ENCODE measurements at regions not wholly inside any gene's neighbourhood (a gene's known extent, or its start where the extent isn't known, plus 50 kb on each side); places are given as distances from the start of the nearest gene placed in this dataset.

DNA sequence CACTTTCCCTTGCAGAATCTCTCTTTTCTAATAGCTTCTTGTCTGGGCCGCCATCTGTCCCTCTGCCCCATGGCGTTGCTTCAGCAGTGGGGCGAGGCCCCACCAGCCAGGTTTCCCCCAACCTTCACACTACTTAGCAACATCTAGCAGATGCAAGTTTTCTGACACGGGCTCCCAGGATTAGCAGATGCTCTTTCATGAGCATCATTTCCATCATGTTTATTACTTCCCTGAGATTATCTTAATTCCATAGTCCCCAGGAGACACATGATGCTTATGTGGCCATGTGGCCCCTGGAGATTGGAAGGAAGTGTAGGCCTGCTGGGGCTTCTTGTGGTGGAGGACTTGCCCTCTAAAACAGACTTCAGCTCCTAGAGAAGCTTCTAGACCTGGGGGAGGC, 102.0 kb upstream of the MYL2 start:
- no peak overlapping the region for H3K4me3 ChIP-seq (ENCODE audit: low read depth, low read length)
- in situ Hi-C loops (cut with HindIII; ENCODE audit: low sequenced_read_pairs): no loop called here
- no peak for DNase-seq (ENCODE audit: low read depth)
- TF ChIP-seq, protein P1, sequence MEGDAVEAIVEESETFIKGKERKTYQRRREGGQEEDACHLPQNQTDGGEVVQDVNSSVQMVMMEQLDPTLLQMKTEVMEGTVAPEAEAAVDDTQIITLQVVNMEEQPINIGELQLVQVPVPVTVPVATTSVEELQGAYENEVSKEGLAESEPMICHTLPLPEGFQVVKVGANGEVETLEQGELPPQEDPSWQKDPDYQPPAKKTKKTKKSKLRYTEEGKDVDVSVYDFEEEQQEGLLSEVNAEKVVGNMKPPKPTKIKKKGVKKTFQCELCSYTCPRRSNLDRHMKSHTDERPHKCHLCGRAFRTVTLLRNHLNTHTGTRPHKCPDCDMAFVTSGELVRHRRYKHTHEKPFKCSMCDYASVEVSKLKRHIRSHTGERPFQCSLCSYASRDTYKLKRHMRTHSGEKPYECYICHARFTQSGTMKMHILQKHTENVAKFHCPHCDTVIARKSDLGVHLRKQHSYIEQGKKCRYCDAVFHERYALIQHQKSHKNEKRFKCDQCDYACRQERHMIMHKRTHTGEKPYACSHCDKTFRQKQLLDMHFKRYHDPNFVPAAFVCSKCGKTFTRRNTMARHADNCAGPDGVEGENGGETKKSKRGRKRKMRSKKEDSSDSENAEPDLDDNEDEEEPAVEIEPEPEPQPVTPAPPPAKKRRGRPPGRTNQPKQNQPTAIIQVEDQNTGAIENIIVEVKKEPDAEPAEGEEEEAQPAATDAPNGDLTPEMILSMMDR (IDR thresholded peaks at IDR 0.05; ENCODE audit: low read depth, low read length, missing control alignments): no peak

DNA sequence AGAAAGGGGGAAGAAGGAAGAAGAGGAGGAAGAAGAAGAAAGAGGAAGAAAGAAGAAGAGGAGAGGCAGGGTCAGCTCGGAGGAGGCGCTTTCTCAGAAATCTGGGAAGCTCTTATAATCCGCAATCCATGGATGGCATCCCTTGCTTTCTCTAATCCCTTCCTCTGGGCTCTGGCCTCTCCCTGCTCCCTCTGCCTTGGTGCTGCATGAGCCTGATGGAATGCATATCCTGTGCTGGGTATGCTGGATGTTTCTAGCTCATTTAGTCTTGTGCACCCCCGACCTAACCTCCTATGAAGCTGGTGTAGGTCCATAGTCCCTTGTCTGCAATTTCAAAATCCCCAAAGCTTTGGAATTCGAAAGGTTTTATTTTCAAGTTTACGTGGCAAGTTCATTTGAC, 94.2 kb upstream of the MYL2 start:
- in situ Hi-C loops (cut with HindIII; ENCODE audit: low sequenced_read_pairs): no loop called here
- H3K4me3 ChIP-seq (ENCODE audit: low read depth, low read length): no peak overlapping the region
- DNase-seq (ENCODE audit: low read depth): no peak
- TF ChIP-seq, protein P1 (IDR thresholded peaks at IDR 0.05; ENCODE audit: low read depth, low read length, missing control alignments): no peak

GRCh38 chr12:111012918-111013317, 92.5 kb upstream of the MYL2 start:
- in situ Hi-C loops (cut with HindIII; ENCODE audit: low sequenced_read_pairs): no loop called here
- DNase-seq (ENCODE audit: low read depth): no peak
- no peak overlapping the region for H3K4me3 ChIP-seq (ENCODE audit: low read depth, low read length)
- TF ChIP-seq, protein P1 (IDR thresholded peaks at IDR 0.05; ENCODE audit: low read depth, low read length, missing control alignments): no peak

GRCh38 chr12:111011999-111012600, 91.7 kb upstream of the MYL2 start:
- no peak overlapping the region for H3K4me3 ChIP-seq (ENCODE audit: low read depth, low read length)
- DNase-seq (ENCODE audit: low read depth): no peak
- in situ Hi-C loops (cut with HindIII; ENCODE audit: low sequenced_read_pairs): no loop called here
- TF ChIP-seq, protein P1 (IDR thresholded peaks at IDR 0.05; ENCODE audit: low read depth, low read length, missing control alignments): no peak

GRCh38 chr12:111010916-111011657, 90.7 kb upstream of the MYL2 start:
- DNase-seq (ENCODE audit: low read depth): no peak
- TF ChIP-seq, protein P1 (IDR thresholded peaks at IDR 0.05; ENCODE audit: low read depth, low read length, missing control alignments): no peak
- in situ Hi-C loops (cut with HindIII; ENCODE audit: low sequenced_read_pairs): no loop called here
- H3K4me3 ChIP-seq (ENCODE audit: low read depth, low read length): no peak overlapping the region

- H3K4me3 ChIP-seq (ENCODE audit: low read depth, low read length): no peak overlapping the region
- TF ChIP-seq, protein P1 (IDR thresholded peaks at IDR 0.05; ENCODE audit: low read depth, low read length, missing control alignments): no peak
- in situ Hi-C loops (cut with HindIII; ENCODE audit: low sequenced_read_pairs): no loop called here
- no peak for DNase-seq (ENCODE audit: low read depth)
Observed at GRCh38 chr12:111010061-111010460, 89.7 kb upstream of the MYL2 start.

All from astrocyte of the cerebellum (primary cell).